ENCODE measurements at regions not wholly inside any gene's neighbourhood (a gene's known extent, or its start where the extent isn't known, plus 50 kb on each side); places are given as distances from the start of the nearest gene placed in this dataset.

DNA sequence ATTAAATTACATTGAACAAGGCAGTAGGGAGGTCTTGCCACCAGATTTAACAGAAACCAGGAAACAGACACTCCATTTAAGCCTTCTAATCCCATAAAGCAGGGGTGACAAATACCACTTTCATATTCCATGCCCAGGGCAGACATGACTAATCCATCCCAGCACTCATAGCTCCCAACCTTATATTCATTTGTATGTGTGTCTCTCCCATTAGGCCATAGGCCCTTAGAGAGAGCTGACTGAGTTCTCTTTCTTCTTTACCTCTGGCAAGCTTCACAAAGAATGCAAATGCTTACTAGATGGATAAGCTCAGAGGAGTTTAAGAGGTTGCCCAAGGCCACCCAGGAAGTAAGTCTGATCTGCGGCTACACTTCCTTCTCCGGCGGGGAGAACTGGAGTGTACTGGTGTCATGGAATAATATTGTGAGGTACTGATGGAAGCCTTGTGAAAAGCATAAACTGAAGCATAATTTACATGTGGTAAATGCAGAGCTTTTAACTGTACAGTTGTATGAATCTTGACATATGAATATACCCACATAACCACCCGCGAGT, 239.7 kb upstream of the HABP2 start:
- DNase-seq (ENCODE audit: low read depth, low spot score), result no peak

DNA sequence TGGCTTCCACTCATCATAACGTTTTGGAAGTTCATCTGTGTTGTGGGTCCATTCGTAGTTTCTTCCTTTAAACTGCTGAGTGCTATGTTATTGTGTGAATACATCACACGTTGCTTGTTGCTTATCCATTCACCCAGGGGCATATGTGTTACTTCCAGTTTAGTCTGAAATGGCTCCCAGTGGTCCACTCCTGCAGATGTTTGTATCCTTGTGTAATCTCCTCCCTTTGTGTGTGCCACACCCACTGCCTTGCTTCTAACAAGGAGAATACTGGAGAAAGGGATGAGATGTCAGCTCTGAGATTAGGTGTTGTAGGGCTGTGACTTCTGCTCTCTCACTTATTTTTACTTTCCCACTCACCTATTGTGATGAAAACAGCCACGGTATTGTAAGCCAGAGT, 239.1 kb upstream of the HABP2 start:
- H3K4me3 ChIP-seq (ENCODE audit: low read length), result no peak overlapping the region
- DNase-seq (ENCODE audit: low read depth, low spot score), result no peak

More for the DNA sequence above, 239.7 kb upstream of the HABP2 start:
- no peak overlapping the region for H3K4me3 ChIP-seq (ENCODE audit: low read length)

DNA sequence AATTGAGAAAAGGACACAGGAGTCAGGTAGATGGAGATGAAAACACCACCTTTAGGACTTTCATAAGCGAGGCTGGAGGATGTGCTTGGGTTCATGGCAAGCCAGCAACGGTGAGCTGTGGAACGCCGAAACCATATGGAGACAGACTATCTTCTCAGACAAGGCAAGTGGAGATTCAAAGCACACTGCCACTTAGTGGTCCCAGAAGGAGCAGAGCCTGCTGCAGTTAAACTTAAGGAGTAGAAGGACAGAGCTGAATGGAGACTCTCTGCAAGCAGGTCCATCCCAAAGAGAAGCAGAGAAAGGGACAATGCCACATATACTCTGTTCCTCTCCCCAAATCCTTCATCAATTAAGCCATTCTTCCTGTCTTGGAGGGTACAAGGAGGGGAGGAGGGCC, 236.3 kb upstream of the HABP2 start:
- no peak for DNase-seq (ENCODE audit: low read depth, low spot score)

DNA sequence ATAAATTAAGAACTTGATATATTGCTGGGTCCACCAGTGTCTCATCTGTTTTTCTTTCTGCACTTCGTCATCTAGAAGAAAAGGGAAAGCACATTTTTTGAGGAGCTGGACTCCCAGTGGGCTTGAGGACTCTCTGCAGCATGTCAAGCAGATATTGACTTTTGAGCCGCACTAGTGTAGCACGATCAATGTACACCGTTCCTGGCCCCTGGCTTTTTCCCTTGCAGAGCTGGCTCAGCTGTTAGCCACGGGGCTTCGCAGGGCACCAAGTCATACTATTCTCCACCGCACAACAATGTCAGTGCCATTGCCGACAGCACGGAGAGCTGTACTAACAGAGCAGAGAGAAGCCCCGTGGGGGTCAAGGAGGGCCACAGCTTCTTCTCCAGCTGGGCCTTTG, 235.4 kb upstream of the HABP2 start:
- no peak for DNase-seq (ENCODE audit: low read depth, low spot score)
- H3K4me3 ChIP-seq (ENCODE audit: low read length), result no peak overlapping the region

More for the DNA sequence above, 236.3 kb upstream of the HABP2 start:
- no peak overlapping the region for H3K4me3 ChIP-seq (ENCODE audit: low read length)

DNA sequence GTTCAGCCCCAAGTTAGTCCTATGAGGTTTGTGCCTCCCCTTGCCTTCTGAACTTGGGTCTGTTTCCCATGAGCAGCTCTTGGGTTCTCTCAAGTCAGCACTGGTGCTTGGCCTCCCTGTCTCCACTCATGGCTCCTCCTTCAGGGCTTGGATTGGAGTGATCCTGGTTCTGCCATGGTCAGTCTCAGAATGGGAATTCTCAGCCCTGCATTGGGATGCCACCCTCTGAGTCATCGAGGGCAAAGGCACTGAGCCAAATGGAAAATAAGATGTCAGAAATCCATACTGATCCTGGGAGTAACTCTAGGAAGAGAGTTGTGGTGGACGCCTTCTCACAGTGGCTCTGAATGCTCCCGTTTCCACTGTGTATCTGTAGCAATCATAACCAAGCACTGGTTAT, 233.4 kb upstream of the HABP2 start:
- no peak for DNase-seq (ENCODE audit: low read depth, low spot score)
- H3K4me3 ChIP-seq (ENCODE audit: low read length), result no peak overlapping the region

DNA sequence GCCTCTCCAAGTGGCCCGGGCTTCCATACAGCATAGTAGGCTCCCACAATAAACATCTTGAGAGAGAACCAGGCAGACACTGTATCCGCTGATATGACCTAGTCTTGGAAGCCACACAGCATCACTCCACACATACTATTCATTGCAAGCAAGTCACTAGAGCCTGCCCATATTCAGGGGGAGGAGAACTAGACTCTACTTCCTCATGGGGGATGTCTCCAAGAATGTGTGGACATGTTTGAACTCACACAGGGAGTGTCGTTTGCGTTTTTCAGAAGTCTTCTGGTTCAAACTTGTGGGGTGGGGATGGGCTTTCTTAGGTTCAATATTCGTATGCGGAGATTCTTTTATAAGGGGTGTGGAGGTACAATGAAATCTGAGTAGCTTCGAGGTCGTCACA, 232.6 kb upstream of the HABP2 start:
- DNase-seq (ENCODE audit: low read depth, low spot score), result no peak
- H3K4me3 ChIP-seq (ENCODE audit: low read length), result no peak overlapping the region

DNA sequence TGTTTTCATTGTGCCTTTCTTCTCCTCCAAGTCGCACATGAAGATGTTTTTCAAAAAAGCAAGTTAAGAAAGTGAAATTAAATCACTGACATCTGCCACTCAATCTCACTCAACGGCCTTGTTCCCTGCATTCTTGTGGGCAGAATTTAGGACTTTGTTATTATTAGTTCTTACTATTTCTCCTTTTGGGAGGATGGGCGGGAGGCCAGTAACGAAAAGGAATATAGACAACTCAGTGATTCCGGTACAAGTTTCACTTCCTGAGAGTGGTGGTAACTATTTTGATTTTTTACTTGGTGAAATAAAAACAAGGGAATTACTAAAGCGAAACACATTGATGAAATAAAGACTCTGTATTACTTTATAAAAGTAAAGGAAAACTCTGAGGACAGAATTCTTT, 231.9 kb upstream of the HABP2 start:
- DNase-seq (ENCODE audit: low read depth, low spot score), result no peak
- H3K4me3 ChIP-seq (ENCODE audit: low read length), result no peak overlapping the region

DNA sequence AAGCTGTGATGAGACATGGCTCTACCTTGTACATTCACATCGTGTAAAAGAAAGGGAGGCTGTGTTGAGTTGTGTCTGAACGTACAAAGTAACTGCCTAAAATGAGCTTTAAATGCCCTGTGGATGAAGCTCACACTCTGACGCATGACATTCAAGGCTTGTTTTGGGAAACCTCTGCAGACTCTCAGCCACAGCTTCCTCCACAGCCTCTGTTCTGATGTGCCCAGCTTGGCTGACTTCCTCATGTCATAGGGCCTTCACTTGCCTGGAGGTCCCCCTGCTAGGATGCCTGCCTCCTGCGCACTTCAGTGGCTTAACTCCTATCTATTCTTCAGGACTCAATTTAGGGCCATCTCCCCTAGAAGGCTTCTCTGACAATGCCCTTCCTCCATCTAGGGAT, 230.0 kb upstream of the HABP2 start:
- DNase-seq (ENCODE audit: low read depth, low spot score), result no peak
- no peak overlapping the region for H3K4me3 ChIP-seq (ENCODE audit: low read length)

DNA sequence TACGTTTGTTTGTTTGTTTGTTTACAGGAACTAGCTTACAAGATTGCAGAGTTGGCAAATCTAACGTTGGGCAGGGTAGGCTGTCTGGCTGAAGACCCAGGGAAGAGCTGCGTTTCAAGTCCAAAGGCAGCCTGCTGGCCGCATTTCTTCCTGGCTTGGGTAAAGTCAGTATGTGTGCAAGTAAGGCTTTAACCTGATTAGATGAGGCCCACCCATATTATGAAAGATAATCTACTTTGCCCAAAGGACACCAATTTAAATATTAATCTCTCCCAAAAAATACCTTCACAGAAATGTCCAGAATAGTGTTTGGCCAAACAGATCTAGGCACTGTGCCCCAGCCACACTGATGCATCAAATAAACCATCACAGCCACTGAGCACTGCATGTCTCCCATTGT, 228.9 kb upstream of the HABP2 start:
- H3K4me3 ChIP-seq (ENCODE audit: low read length), result no peak overlapping the region
- DNase-seq (ENCODE audit: low read depth, low spot score), result no peak

DNA sequence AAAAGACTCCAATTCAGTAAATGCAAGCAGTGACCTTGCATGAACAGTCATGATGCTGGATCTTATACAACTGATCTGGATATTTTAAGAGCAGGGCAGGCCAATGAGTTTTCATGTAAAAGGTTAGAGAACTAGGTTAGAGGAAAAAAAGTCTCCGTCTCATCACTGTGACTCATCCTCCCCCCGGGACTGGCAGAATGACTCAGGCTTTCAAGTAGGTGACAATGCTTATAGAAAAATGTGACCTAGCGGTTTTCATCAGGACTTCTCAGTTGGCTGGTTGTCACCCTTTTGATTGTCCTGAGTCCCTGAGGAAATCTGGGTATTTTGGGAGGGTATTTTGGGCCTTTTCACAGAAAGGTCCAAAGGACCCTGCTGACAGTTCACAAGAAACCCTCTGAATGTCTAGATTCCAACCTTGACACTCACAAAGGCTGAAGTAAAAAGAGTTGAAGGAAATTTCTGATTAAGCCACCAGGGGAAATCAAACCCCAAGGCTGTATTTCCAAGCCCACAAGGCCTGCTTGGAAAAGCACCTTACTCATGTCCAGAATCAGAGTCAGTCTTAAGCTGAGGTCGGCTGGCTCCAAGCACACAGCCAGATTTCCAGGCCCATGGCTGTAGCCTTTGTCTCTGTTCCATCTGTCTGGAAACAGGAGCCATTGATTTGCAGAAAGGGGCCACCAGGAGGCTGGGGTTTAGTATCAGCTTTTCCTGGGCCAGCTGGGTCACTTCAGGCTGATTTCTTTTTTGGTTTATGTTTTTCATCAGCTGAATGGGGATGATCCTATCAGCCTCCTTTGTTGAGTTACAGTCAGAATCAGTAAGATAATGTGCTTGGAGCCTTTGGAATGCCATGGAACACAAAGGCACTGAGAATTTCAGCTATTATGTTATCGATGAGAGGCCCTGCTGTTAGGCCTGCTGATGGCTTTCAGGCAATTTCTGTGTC, 226.4 kb upstream of the HABP2 start:
- H3K4me3 ChIP-seq (ENCODE audit: low read length), result no peak overlapping the region
- DNase-seq (ENCODE audit: low read depth, low spot score), result no peak

DNA sequence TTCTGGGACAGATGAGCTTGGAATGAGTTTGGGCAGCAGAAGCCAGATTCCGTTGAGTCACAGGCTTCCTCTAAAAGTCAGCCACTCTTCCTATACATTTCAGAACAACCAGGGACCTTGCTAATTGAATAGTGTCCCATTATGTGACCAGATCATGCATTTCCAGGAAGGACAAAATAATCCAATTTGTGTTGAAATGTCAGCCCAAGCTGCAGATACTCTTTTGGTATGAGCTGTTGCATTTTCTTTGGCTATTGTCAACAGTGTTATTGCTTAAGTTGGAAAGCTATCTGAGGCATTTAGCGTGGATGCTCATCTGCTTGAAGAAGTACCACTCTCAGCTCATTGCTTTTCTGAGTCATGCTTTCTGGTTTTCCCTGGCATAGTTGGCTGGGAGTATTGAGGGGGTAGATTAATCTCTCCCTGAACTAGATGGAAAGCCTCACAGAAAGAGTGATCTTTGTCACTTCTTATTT, 223.7 kb upstream of the HABP2 start:
- DNase-seq (ENCODE audit: low read depth, low spot score), result no peak
- H3K4me3 ChIP-seq (ENCODE audit: low read length), result no peak overlapping the region

DNA sequence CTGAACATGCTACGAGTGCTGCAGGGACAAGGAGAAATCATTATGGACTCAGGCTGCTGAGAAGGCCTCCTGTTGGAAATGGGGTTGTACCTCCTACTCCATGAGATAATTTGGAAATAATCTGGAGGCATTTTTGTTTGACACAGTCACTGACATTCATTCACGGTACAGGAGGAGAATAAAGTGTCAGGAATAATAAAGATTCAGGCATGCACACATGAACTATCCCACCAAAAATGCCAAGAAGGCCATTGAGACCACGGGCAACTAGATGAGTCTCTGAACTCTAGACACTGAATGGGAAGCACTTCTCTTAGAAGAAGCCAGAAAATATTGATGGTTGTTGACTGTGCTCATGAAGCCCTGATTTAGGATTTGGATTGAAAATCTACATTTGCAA, 220.9 kb upstream of the HABP2 start:
- DNase-seq (ENCODE audit: low read depth, low spot score), result no peak
- H3K4me3 ChIP-seq (ENCODE audit: low read length), result no peak overlapping the region

DNA sequence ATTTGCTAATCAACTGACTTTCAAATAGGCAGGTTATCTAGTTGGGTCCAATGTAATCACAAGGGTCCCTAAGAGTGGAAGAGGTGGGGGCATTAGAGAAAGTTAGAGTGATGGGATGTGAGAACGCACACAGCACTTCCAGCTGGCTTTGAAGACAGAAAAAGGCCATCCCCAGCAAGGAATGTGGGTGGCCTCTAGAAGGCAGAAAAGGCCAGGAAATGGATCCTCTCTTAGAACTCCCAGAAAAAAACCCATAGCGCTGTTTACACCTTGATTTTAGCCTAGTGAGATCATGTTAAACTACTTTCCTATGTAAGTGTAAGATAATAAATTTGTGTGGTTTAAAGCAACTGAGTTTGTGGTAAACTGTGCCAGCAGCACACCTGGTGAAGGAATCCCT, 219.5 kb upstream of the HABP2 start:
- H3K4me3 ChIP-seq (ENCODE audit: low read length), result no peak overlapping the region
- no peak for DNase-seq (ENCODE audit: low read depth, low spot score)

DNA sequence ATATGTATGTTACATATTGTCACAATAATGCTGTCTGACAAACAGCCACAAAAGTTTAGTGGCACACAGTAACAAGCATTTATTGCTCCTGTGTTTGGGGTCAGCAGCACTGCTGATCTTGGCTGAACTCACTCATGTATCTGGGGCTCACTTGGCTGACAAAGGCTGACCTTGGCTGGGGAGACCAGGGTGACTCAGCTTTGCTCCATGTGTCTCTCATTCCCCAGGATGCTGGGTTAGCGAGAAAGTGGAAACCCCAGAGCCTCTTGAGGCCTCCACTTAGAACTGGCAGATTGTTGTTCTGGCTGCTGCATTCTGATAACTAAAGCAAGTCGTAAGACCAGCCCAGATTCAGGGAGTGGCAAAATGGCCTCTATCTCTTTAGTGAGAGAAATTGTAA, 217.3 kb upstream of the HABP2 start:
- DNase-seq (ENCODE audit: low read depth, low spot score), result no peak
- H3K4me3 ChIP-seq (ENCODE audit: low read length), result no peak overlapping the region

DNA sequence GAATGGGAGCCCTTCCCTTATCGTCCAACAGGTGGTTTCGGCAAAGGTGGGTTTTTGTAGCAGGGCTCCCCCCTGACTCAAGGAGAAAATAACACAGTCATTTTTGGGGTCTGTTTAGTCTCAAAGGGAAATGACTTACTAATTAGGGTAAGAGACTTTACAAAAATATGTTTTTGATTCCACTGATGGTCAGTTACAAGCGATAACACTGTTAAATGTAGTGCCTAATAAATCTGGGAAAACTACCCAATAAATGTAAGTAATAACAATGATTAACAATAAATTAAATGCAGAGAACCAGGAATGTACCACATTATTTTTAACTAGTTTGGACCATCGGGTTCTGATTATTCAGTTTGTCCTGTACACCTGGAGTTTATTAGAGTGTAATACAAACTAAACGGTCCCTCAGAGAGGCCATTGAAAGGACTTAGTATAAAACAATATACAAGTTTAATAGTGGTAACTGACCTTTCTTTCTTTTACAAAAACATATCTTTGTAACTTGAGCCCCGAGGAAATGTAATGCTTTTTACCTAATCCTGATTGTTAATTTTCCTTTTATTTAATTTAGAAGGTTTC, 216.2 kb upstream of the HABP2 start:
- no peak for DNase-seq (ENCODE audit: low read depth, low spot score)
- H3K4me3 ChIP-seq (ENCODE audit: low read length), result no peak overlapping the region

DNA sequence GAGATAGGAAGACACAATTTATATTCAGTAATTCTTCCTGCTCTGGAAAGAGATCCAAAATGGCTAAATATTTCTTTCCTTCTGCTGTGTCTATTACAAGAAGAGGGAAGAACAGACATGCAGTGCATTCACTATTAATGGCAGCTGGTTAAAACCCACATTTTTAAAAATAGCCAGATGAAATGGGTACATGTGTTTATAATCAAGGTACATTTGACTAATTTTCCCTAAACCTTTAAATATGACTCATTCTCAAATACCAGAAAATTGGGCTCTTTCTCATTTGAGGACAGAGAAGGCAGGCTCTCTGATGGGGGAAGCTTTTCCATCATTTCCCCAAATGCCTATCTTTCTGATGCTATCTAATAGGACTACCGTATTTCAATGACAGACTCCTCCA, 215.7 kb upstream of the HABP2 start:
- DNase-seq (ENCODE audit: low read depth, low spot score), result no peak
- no peak overlapping the region for H3K4me3 ChIP-seq (ENCODE audit: low read length)

DNA sequence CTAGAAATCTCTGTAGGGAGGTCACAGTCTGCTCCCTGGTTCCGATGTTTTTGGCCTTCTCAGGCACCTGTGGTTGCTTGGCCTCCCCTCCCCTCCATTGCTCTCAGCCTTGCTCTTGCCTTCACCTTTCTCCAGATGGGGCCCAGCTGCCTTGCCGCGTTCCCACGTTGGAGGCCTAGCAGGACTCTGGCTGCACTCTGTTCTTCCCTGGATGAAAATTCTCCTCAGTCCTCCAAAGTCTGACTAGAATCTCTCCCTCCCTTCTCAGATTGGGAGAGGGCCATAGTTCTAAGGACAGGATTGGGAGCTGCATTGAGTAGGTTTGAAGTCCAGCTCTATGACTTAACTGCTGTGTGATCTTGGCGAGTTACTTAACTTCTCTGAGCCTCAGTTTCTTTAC, 213.7 kb upstream of the HABP2 start:
- no peak for DNase-seq (ENCODE audit: low read depth, low spot score)
- H3K4me3 ChIP-seq (ENCODE audit: low read length), result no peak overlapping the region

DNA sequence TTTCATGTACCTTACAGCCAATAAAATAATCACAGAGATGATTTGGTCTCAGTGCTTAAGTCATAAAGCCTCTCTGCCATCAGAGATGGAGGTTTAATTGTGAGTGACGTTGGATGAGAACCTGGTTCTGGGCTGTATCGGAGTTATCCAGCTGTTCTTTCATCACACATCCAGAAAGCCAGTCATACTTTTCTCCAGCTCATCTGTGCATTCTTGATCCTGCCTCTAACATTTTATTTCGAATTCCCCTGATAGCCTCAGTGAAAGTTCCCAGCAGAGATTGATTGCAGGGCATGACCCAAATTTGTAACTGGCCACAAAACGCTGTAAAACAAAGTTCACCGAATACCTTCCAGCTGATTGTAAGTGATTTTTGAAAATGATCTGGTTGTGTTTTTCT, 212.6 kb upstream of the HABP2 start:
- no peak overlapping the region for H3K4me3 ChIP-seq (ENCODE audit: low read length)
- DNase-seq (ENCODE audit: low read depth, low spot score), result no peak

DNA sequence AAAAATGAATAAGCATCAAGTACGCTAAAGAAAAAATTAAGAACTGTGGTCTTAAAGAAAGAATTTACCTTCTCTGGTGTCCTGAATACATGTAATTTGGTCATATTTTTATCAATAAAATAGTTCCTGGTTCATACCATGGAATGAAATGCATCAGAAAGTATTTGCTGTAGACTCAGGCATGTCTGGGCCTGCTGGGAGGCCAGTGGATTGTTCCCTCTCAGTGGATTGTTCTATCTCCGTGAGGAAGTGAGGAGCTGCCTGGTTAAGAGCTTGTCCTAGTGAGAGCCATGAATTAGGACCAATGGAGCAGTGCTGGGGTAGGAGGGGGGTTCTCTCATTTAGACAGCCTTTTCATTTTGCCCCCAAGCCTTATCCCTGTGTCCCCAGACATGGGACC, 211.7 kb upstream of the HABP2 start:
- no peak for DNase-seq (ENCODE audit: low read depth, low spot score)
- no peak overlapping the region for H3K4me3 ChIP-seq (ENCODE audit: low read length)

DNA sequence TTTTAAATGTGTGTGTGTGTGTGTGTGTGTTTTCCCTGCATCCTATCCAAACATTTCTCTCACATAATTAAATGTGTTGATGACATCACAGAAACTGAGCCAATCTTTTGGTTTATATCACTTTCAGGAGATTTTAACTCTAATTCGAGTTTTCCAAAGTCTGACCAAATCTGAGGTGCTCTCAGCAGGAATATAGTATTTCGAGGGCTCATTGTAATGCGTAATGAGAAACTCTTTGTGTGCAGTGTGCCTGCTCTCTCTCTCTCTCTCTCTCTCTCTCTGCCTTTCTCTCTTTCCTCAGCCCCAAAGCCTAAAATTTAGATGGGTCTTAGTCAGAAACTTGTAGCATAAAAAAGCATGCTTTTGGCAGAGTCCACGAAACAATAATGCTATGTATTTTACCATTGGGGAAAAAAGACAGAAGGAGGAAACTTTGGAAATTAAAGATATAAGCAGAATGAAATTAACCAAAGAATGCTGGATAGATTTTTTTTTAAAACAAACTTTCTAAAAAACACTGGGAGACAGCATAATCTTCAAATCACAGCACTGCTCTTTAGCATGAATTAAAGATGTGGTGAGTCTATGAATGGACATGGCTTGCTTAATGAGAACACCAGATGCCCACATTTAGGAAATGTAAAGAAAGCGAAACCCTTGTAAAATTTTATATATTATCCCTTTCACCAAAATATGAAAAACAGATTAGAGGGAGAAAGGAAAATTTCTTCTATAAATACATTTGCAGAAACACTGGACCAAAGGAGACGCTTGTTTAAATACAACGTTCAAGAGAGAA, 206.8 kb upstream of the HABP2 start:
- no peak for DNase-seq (ENCODE audit: low read depth, low spot score)
- H3K4me3 ChIP-seq (ENCODE audit: low read length), result no peak overlapping the region
